HG02970 (cell line): ENCODE measurements at regions not wholly inside any gene's neighbourhood (a gene's known extent, or its start where the extent isn't known, plus 50 kb on each side); places are given as distances from the start of the nearest gene placed in this dataset.
"Not testable (repeated sequence)": the region's sequence is repeated elsewhere in the genome, so short reads cannot be mapped to it uniquely, and the experiment has no call there.

Experiments used
- ATAC-seq: cut with Tn5 transposase; IDR thresholded peaks from one replicate; pipeline ENCODE4 v1.9.1; 2021; ENCODE audit warnings: mild to moderate bottlenecking, moderate library complexity, moderate number of reproducible peaks; ENCODE audit not compliant: unreplicated experiment, low FRiP score

- no peak for ATAC-seq
These were observed 165.6 kb downstream of the DUSP10 start for GRCh38 chr1:221576268-221576667.

- ATAC-seq, result no peak
These were observed 158.4 kb downstream of the DUSP10 start for GRCh38 chr1:221583465-221583864.

- not testable (repeated sequence) for ATAC-seq
These were observed 154.9 kb downstream of the DUSP10 start for GRCh38 chr1:221587013-221587412.

- ATAC-seq, result not testable (repeated sequence)
These were observed 150.6 kb downstream of the DUSP10 start for GRCh38 chr1:221591250-221591649.

GRCh38 chr1:221594576-221594975 is 147.3 kb downstream of the DUSP10 start:
- no peak for ATAC-seq

- no peak for ATAC-seq
These were observed 143.8 kb downstream of the DUSP10 start for GRCh38 chr1:221598122-221598521.

GRCh38 chr1:221601166-221601565 is 140.7 kb downstream of the DUSP10 start:
- ATAC-seq, result no peak

GRCh38 chr1:221602830-221603229 is 139.1 kb downstream of the DUSP10 start:
- ATAC-seq, result no peak

- ATAC-seq, result not testable (repeated sequence)
These were observed 137.5 kb downstream of the DUSP10 start for GRCh38 chr1:221604390-221604789.

- ATAC-seq, result no peak
These were observed 136.9 kb downstream of the DUSP10 start for GRCh38 chr1:221604948-221605347.

GRCh38 chr1:221605569-221605968 is 136.3 kb downstream of the DUSP10 start:
- no peak for ATAC-seq

- ATAC-seq, result no peak
These were observed 135.6 kb downstream of the DUSP10 start for GRCh38 chr1:221606256-221606655.

GRCh38 chr1:221608835-221609320 is 133.0 kb downstream of the DUSP10 start:
- ATAC-seq, result no peak

GRCh38 chr1:221611656-221612046 is 130.2 kb downstream of the DUSP10 start:
- ATAC-seq, result no peak

- no peak for ATAC-seq
These were observed 129.7 kb downstream of the DUSP10 start for GRCh38 chr1:221612047-221612777.

GRCh38 chr1:221620437-221621384 is 121.2 kb downstream of the DUSP10 start:
- ATAC-seq, result no peak

- ATAC-seq, result no peak
These were observed 120.2 kb downstream of the DUSP10 start for GRCh38 chr1:221621683-221622082.

GRCh38 chr1:221622389-221622788 is 119.5 kb downstream of the DUSP10 start:
- ATAC-seq, result no peak

GRCh38 chr1:221625026-221625425 is 116.9 kb downstream of the DUSP10 start:
- no peak for ATAC-seq

- no peak for ATAC-seq
These were observed 115.8 kb downstream of the DUSP10 start for GRCh38 chr1:221626041-221626440.

- no peak for ATAC-seq
These were observed 111.7 kb downstream of the DUSP10 start for GRCh38 chr1:221630236-221630635.
